GM19397 (cell line): ENCODE measurements at regions not wholly inside any gene's neighbourhood (a gene's known extent, or its start where the extent isn't known, plus 50 kb on each side); places are given as distances from the start of the nearest gene placed in this dataset.

Experiments
- ATAC-seq: cut with Tn5 transposase; IDR thresholded peaks from one replicate; pipeline ENCODE4 v1.9.1; 2021; ENCODE audit warnings: mild to moderate bottlenecking, moderate library complexity; ENCODE audit not compliant: unreplicated experiment

- ATAC-seq = no peak
These were observed 292.3 kb downstream of the SMARCA2 start for GRCh38 chr9:2307480-2307879.

DNA sequence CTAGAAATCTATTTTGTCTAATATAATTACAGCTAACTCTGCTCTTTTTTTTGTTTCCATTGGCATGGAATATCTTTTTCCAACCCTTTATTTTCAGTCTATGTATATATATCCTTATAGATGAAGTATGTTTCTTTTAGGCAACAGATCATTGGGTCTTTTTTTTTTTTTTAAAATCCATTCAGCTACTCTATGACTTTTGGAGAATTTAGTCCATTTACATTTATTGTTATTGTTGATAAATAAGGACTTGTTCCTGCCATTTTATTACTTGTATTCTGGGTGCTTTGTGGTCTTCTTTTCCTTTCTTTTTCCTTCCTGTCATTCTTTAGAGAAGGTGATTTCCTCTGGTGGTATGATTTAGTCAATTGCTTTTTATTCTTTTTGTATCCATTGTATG is 296.8 kb downstream of the SMARCA2 start:
- ATAC-seq = no peak

DNA sequence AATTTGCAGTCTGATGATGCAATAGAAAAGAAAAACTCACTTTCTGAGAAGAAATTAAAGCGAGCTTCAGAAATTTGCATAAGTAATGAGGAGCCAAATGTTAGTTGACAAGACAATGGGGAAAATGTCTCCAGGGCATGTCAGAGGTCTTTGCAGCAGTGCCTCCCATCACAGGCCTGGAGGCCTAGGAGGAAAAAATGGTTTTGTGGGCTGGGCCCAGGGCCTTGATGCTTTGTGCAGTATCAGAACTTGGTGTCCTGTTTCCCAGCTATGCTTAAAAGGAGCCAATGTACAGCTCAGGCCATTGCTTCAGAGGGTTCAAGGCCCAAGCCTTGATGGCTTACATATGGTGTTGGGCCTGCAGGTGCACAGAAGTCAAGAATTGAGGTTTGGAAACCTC is 298.4 kb downstream of the SMARCA2 start:
- ATAC-seq = no peak

- ATAC-seq = no peak
These were observed 302.4 kb downstream of the SMARCA2 start for GRCh38 chr9:2317591-2317990.

DNA sequence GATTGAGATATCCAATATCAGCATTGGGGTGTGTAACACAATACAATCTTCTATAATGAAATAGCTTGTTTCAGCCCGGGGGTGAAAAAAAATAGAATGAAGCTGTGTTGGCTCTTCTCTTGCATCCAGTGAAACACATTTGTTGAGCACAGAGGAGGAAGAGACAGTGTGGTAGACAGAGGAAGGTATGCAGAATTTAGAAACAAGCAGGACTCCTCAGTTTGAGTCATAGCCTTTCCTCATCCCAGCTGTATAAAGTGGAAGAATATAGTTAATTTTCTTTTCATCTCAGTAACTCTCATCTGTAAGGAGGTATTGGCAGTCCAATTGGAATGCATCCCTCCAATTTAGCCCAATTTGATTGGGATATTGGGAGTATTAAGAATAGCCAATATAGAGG is 302.2 kb upstream of the VLDLR start:
- no peak for ATAC-seq

DNA sequence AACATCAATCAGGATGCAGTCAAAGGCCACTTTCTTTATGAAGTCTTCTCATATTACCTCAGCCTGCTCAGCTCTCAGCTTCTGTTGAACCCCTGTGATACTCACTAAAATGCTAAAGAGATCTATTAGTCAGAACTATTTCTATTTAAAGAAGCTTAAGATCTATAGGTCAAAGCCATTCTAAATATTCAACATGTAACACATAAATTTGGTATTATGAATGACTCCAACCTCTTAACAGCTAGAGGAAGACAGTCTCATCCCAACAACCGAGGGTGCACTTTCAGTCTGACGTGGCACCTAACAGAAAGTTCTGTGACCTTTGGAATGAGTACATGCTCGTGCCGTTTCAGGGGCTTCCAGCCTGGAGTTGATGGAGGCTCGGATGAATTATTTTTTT is 301.5 kb upstream of the VLDLR start:
- no peak for ATAC-seq

DNA sequence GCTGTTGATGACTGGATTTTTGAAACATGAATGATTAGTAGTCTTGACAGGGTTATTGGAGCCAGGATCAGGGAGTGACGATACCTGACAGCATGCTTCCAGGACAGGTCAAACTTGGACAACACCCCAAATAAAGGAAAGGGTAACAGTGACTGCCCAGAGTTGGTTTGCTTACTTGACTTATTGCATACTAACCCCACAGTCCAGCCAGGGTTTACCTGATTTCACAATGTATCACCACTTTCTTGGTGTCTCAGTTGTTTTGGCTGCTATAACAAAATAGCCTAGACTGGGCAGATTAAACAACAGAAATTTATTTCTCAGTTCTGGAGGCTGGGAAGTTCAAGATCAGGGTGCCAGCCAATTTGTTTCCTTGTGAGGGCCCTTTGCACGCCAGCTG is 301.0 kb upstream of the VLDLR start:
- no peak for ATAC-seq

DNA sequence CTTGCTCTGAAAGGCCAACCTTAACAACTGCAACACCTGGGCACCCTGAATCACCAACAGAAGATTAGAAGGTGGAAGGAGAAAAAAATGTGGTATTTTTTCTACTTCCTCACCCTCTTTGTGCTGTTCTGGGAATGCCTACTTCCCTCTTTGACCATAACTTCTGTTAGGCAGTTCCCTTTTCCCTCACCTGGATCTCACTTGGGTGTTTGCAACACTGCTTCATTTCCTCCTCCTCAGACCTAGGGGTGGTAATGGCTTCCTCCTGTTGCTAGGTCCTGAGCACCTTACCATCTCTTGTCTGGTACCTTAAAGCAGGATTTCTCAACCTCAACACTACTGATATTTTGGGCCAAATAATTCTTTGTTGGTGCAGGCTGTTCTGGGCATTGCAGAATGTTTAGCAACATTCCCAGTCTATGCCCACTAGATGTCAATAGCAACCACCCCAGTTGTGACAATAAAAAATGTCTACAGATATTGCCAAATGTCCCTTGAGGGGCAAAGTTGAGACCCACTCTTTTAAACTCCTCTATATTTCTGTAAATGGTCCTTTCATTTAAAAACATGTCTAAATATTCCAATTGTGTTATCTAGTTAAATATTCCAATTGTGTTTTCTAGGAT is 300.0 kb upstream of the VLDLR start:
- ATAC-seq = no peak

DNA sequence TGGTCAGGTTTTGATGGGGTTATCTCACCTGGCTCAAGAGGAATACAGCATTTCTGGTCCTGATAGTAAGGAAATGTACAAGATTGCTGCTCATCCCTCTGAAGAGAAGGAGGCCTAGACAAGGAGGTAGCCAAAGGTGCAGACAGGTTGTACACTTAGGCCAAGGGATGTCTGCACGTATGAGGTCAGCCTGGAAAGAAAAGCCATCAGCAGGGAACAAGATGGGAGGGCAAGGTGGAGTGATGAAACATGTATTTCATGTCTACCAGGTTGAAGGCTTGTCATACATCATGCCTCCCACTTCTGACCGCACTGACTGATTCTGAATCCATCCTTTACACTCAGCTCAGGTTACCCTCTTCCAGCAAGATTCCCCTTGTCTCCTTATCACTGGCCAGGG is 296.8 kb upstream of the VLDLR start:
- no peak for ATAC-seq

DNA sequence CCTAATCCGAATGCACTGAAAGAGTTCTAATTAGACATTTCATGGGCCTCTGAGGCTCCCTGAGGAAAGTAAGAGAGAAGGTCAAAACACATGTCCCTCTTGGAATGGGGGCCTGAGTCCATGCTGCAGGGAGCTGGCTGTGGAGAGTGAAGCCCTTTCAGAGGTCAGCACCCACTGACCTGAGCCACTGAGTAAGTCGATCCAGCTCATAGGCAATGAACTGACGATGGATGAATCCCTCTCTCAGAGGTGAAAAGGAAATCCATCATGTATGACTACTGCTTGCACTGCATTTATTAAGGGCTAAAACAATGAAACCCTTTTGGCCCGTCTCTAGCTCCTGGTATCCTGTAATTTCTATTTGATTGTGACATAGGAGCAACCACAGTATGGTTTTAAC is 288.9 kb upstream of the VLDLR start:
- no peak for ATAC-seq

- no peak for ATAC-seq
These were observed 286.3 kb upstream of the VLDLR start for GRCh38 chr9:2335260-2335659.

DNA sequence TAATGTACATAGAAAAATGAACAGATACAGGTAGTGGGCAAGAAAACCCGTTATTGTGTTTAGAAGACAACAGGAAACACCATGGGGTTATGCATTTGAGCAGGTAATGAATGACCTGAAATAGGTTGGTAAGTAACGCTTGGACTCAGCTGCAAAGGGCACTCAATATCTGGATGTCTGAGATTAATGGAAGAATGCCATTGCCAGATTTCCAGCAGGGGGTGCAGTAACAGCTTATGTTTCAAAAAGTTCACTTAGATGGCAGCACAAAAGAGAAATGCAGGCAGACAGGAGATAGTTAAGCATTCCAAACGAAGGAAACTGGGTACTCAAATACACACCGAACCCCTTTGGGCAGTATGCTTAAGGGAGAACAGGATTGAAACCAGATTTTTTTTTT is 285.5 kb upstream of the VLDLR start:
- ATAC-seq = no peak

- ATAC-seq = no peak
These were observed 284.5 kb upstream of the VLDLR start for GRCh38 chr9:2337131-2337530.

- ATAC-seq = no peak
These were observed 284.0 kb upstream of the VLDLR start for GRCh38 chr9:2337627-2338026.

DNA sequence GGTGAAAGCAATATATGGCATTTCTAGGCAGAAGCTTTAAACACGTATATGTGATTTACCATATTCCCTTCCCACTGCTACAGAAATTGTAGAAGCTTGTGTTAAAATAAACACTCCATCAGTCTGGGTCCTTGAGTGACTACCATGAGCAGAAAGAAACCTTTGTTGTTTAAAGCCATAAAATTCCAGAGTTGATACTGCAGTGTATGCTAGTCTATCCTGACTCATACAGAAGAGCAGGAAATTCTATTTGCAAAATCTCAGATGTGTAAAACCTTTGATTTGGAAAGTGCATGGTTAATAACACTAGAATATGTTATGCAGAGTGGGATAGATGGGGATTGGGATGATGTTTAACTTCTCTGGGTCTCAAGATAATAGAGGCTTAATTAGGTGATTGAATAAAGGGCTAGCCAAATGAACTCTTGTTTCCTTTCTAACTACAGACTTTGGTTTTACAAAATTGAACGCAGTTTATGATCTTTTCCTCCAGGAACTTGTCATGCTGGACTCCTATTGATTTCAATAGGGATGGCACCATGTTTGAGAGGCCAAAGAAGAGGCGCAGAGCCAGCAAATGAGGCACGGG is 282.7 kb upstream of the VLDLR start:
- ATAC-seq = no peak

DNA sequence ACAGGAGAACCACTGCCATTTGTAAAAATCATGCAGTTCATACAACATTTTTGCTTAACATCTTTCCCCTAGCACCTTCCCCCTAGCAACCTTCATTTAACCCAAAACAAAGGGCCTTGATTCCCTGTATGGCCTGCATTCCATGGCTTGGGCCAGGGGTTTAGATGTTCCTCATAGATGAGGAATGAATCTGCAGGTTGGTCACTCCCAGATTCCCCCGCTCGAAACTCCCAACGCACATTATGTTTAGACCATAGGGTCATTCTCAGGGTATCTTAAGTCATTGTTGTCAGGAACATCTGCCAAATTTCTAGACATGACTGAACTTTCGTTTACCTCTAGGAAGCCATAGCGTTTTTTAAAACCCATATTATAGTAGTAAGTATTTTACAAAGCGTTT is 282.2 kb upstream of the VLDLR start:
- no peak for ATAC-seq

DNA sequence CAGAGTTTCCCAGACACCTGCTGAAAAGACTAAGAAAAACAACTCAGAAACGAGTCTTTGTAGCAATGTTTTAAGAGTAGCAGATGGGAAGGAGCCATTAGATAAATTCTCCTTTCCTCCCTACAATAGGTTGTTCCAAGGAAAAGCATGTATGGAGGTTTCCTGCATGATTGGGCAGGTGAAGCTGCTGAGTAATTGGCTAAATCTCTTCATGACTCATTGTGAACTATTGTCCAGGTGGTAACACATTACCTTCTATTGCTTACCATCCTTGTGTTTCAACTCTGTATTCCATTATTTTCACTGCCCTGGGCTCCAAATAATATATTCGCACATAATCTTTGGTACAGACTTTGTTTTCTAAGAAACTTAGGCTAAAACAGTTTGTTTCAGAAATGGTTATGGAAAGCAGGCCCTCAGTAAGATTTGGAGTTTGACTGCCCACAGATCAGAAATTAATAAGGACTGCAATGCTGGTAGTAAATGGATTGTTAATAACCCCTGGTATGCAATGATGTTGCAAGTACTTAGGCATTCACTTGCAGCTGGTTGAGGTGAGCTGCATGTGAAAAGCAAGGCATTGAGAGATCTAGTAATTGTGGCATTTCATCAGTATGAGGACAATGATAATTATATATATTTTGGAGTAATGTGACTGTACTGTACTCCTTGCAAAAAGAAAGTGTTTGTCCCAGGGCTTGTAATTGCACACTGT is 281.4 kb upstream of the VLDLR start:
- no peak for ATAC-seq

- ATAC-seq = no peak
These were observed 280.5 kb upstream of the VLDLR start for GRCh38 chr9:2341126-2341525.

GRCh38 chr9:2341956-2342355 is 279.6 kb upstream of the VLDLR start:
- no peak for ATAC-seq

DNA sequence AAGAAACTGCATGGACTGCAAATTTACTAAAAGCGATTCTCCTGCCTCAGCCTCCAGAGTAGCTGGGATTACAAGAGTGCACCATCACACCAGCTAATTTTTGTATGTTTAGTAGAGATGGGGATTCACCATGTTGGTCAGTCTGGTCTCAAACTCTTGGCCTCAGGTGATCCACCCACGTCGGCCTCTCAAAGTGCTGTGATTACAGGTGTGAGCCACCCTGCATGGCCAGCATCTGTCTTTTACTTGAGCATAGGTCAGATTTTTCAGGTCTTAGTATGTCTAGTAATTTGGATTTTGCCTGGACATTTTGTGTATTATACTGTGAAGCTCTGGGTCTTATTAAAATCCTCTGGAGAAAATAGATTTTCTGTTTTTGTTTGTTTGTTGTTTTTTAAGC is 277.8 kb upstream of the VLDLR start:
- ATAC-seq = no peak

- ATAC-seq = no peak
These were observed 277.2 kb upstream of the VLDLR start for GRCh38 chr9:2344436-2344835.

- ATAC-seq = no peak
These were observed 276.6 kb upstream of the VLDLR start for GRCh38 chr9:2345013-2345412.
